OCI-LY3 (cell line): ENCODE measurements at regions not wholly inside any gene's neighbourhood (a gene's known extent, or its start where the extent isn't known, plus 50 kb on each side); places are given as distances from the start of the nearest gene placed in this dataset.
"Not testable (repeated sequence)": the region's sequence is repeated elsewhere in the genome, so short reads cannot be mapped to it uniquely, and the experiment has no call there.

Experiments
- H2AFZ ChIP-seq: fragments of 200-600, 300-600 bp; shearing (Covaris generic); 2 replicates; pipeline ENCODE4 v1.6.0; 2014; ENCODE audit warnings: antibody characterized with exemption, low read depth, low read length
- H3K27ac ChIP-seq: fragments of 200-600, 300-600 bp; sonication (generic); 2 replicates; pipeline ENCODE4 v1.5.1; 2014; ENCODE audit warnings: mild to moderate bottlenecking, low read length, moderate library complexity, mixed read lengths
- H3K27me3 ChIP-seq: fragments of 200-600, 300-600 bp; sonication (generic); 2 replicates; pipeline ENCODE4 v1.6.1; 2014; ENCODE audit warnings: low read depth, low read length, mixed read lengths
- H3K36me3 ChIP-seq: fragments of 200-600, 300-600 bp; sonication (generic); replicated peaks from 2 replicates; pipeline ENCODE3; 2014; ENCODE audit warnings: low read depth, low read length, mixed read lengths
- H3K4me1 ChIP-seq: fragments of 300-600, 200-600 bp; sonication (generic); 2 replicates; pipeline ENCODE4 v1.6.1; 2014; ENCODE audit warnings: low read length, mixed read lengths
- H3K4me2 ChIP-seq: fragments of 200-600, 300-600 bp; sonication (generic); 2 replicates; pipeline ENCODE4 v1.6.1; 2014; ENCODE audit warnings: low read length, mixed read lengths
- H3K4me3 ChIP-seq: fragments of 300-600, 200-600 bp; sonication (generic); 2 replicates; pipeline ENCODE4 v1.5.1; 2014; ENCODE audit warnings: antibody characterized with exemption, mild to moderate bottlenecking, low read length, moderate library complexity
- H3K79me2 ChIP-seq: fragments of 300-600, 200-600 bp; shearing (Covaris generic); 2 replicates; pipeline ENCODE4 v1.6.1; 2014; ENCODE audit warnings: mild to moderate bottlenecking, low read length, mixed read lengths
- H3K9ac ChIP-seq: fragments of 300-600, 200-600 bp; shearing (Covaris generic); 2 replicates; pipeline ENCODE4 v1.6.0; 2014; ENCODE audit warnings: mild to moderate bottlenecking, low read length, moderate library complexity
- H3K9me3 ChIP-seq: fragments of 200-600, 300-600 bp; shearing (Covaris generic); 2 replicates; pipeline ENCODE4 v1.6.1; 2014; ENCODE audit warnings: low read length, mixed read lengths; ENCODE audit not compliant: insufficient read depth
- H4K20me1 ChIP-seq: fragments of 200-600, 300-600 bp; sonication (generic); 2 replicates; pipeline ENCODE4 v1.6.1; 2016; ENCODE audit warnings: low read length, mixed read lengths; ENCODE audit not compliant: insufficient read depth
- CTCF ChIP-seq: fragments of 200-600, 300-600 bp; sonication (generic); IDR thresholded peaks from 2 replicates; pipeline ENCODE4 v1.5.1; 2014; ENCODE audit warnings: antibody characterized with exemption, low read length, low read depth
- EZH2phosphoT487 ChIP-seq: fragments of 200-600 bp; shearing (Covaris generic); IDR thresholded peaks from 2 replicates; pipeline ENCODE4 v1.6.1; 2018; ENCODE audit warnings: antibody characterized with exemption, mixed run types, low read depth

- Histone ChIP-seq H3K9me3 (no peaks in the 10 kb centered on the region), H3K9ac (no peak overlapping the region), H4K20me1 (no peaks in the 10 kb centered on the region), H3K36me3 (no peaks in the 10 kb centered on the region), H3K79me2 (no peaks in the 10 kb centered on the region), H3K4me1 (peaks cover 32% of the 10 kb centered on the region), H2AFZ (no peak overlapping the region), H3K4me2 (peak overlapping the region; percentile 58), H3K27ac (no peak overlapping the region), H3K27me3 (no peaks in the 10 kb centered on the region), H3K4me3 (no peak overlapping the region)
- TF ChIP-seq EZH2phosphoT487 = no peak
- TF ChIP-seq CTCF = no peak
These were observed 64.9 kb upstream of the KBTBD8 start for GRCh38 chr3:66933233-66933632.

GRCh38 chr3:66934041-66934440, 64.1 kb upstream of the KBTBD8 start:
- Histone ChIP-seq H3K4me3 (peak overlapping the region; percentile 16), H4K20me1 (no peaks in the 10 kb centered on the region), H3K27me3 (no peaks in the 10 kb centered on the region), H3K4me2 (peak overlapping the region; percentile 58), H3K27ac (peak overlapping the region; percentile 18; the same call in 1 of the 2 replicates), H3K9me3 (no peaks in the 10 kb centered on the region), H3K9ac (no peak overlapping the region), H2AFZ (no peak overlapping the region), H3K79me2 (no peaks in the 10 kb centered on the region), H3K4me1 (peaks cover 35% of the 10 kb centered on the region), H3K36me3 (no peaks in the 10 kb centered on the region)
- TF ChIP-seq CTCF = no peak

GRCh38 chr3:66934725-66935124, 63.4 kb upstream of the KBTBD8 start:
- TF ChIP-seq EZH2phosphoT487 (no peak), CTCF (no peak)
- H3K79me2 ChIP-seq = no peaks in the 10 kb centered on the region
- no peaks in the 10 kb centered on the region for H4K20me1 ChIP-seq
- no peaks in the 10 kb centered on the region for H3K27me3 ChIP-seq
- H3K4me3 ChIP-seq = no peak overlapping the region
- no peaks in the 10 kb centered on the region for H3K36me3 ChIP-seq
- H2AFZ ChIP-seq = no peak overlapping the region
- no peak overlapping the region; the same call in 1 of the 2 replicates for H3K27ac ChIP-seq
- no peaks in the 10 kb centered on the region for H3K9me3 ChIP-seq
- peak overlapping the region; percentile 58 for H3K4me2 ChIP-seq
- no peak overlapping the region for H3K9ac ChIP-seq
- H3K4me1 ChIP-seq = peaks cover 35% of the 10 kb centered on the region

GRCh38 chr3:66937041-66937440, 61.1 kb upstream of the KBTBD8 start:
- H3K79me2 ChIP-seq, H3K36me3 ChIP-seq, H3K27me3 ChIP-seq, H3K27ac ChIP-seq, H3K9ac ChIP-seq, H3K4me3 ChIP-seq, H3K9me3 ChIP-seq, H4K20me1 ChIP-seq: not testable (repeated sequence)
- H3K4me1 ChIP-seq = peaks cover 35% of the 10 kb centered on the region
- peak overlapping the region; percentile 25; the same call in 1 of the 2 replicates for H3K4me2 ChIP-seq
- peak overlapping the region; percentile 73; the same call in 1 of the 2 replicates for H2AFZ ChIP-seq
